CD4-positive, CD25-positive, alpha-beta regulatory T cell (primary cell): ENCODE measurements at regions not wholly inside any gene's neighbourhood (a gene's known extent, or its start where the extent isn't known, plus 50 kb on each side); places are given as distances from the start of the nearest gene placed in this dataset.
"Not testable (repeated sequence)": the region's sequence is repeated elsewhere in the genome, so short reads cannot be mapped to it uniquely, and the experiment has no call there.

Experiments
- ATAC-seq, 2 donors: fragments of 150-1000 bp; cut with Tn5 transposase; one replicate each; pipeline ENCODE4 v1.10.0; 2021; ENCODE audit warnings: low read depth in 2 of 2, moderate number of reproducible peaks in 2 of 2, moderate library complexity in 1 of 2
- DNase-seq, 3 donors: peaks; one replicate each; pipeline versions ENCODE4 v3.0.0 to v3.0.0-alpha.2; 2012 to 2022; ENCODE audit warnings: mixed read lengths in 1 of 3
- H3K27ac ChIP-seq: one replicate; pipeline ENCODE4 v1.7.0; 2013; ENCODE audit warnings: mild to moderate bottlenecking, low read length; ENCODE audit not compliant: insufficient read depth, poor library complexity, severe bottlenecking
- H3K27me3 ChIP-seq: one replicate; pipeline ENCODE4 v1.7.0; 2013; ENCODE audit warnings: low read length; ENCODE audit not compliant: control insufficient read depth, insufficient read depth
- H3K36me3 ChIP-seq: one replicate; pipeline ENCODE4 v1.7.0; 2013; ENCODE audit warnings: mild to moderate bottlenecking, low read length, moderate library complexity; ENCODE audit not compliant: control insufficient read depth, insufficient read depth
- H3K4me1 ChIP-seq: 2 replicates; pipeline ENCODE4 v1.7.0; 2013; ENCODE audit warnings: mild to moderate bottlenecking, low read length; ENCODE audit not compliant: insufficient read depth, control insufficient read depth, poor library complexity, severe bottlenecking
- H3K4me3 ChIP-seq: one replicate; pipeline ENCODE4 v1.7.0; 2013; ENCODE audit warnings: low read depth, mild to moderate bottlenecking, low read length, moderate library complexity
- H3K9me3 ChIP-seq, 2 experiments: 1 replicate in 1 of 2; 2 replicates in 1 of 2; pipeline ENCODE4 v1.7.0; 2013; ENCODE audit warnings: low read length in 2 of 2, mild to moderate bottlenecking in 1 of 2, moderate library complexity in 1 of 2; ENCODE audit not compliant: control insufficient read depth in 2 of 2
- H3K27ac Mint-ChIP-seq, 3 donors: one replicate each; pipeline ENCODE4 v1.8.0; 2020 to 2022; ENCODE audit warnings: mild to moderate bottlenecking in 3 of 3, mixed read lengths in 3 of 3, moderate library complexity in 2 of 3
- H3K27me3 Mint-ChIP-seq: one replicate; pipeline ENCODE4 v1.8.0; 2022; ENCODE audit warnings: mild to moderate bottlenecking, mixed read lengths
- H3K36me3 Mint-ChIP-seq: one replicate; pipeline ENCODE4 v1.8.0; 2020; ENCODE audit warnings: mixed read lengths
- H3K4me1 Mint-ChIP-seq, 4 donors: one replicate each; pipeline ENCODE4 v1.8.0; 2020 to 2022; ENCODE audit warnings: mixed read lengths in 4 of 4, mild to moderate bottlenecking in 1 of 4
- H3K4me3 Mint-ChIP-seq, 4 donors: one replicate each; pipeline ENCODE4 v1.8.0; 2020 to 2022; ENCODE audit warnings: mild to moderate bottlenecking in 4 of 4, mixed read lengths in 4 of 4, moderate library complexity in 3 of 4
- H3K9me3 Mint-ChIP-seq, 7 donors: one replicate each; pipeline ENCODE4 v1.8.0; 2020 to 2022; ENCODE audit warnings: mixed read lengths in 7 of 7, mild to moderate bottlenecking in 3 of 7, moderate library complexity in 2 of 7

- Mint-ChIP-seq H3K36me3 (no peaks in the 10 kb centered on the region), H3K27me3 (peaks cover 17% of the 10 kb centered on the region), H3K4me1 (no peaks in the 10 kb centered on the region), H3K27ac (no peak overlapping the region), H3K9me3 (peaks cover 0 to 24% (median 2%) of the 10 kb centered on the region in 7 donors), H3K4me3 (no peak overlapping the region)
- Histone ChIP-seq H3K4me1 (no peaks in the 10 kb centered on the region), H3K27me3 (no peaks in the 10 kb centered on the region), H3K27ac (no peak overlapping the region), H3K9me3 (peaks cover 0 to 13% of the 10 kb centered on the region in 2 experiments), H3K4me3 (no peak overlapping the region), H3K36me3 (no peaks in the 10 kb centered on the region)
- no peak for ATAC-seq
- no peak for DNase-seq
Observed at GRCh38 chr11:130675371-130675821, 227.0 kb downstream of the ADAMTS15 start.

- H3K4me3 ChIP-seq = no peak overlapping the region
- H3K27ac ChIP-seq = no peak overlapping the region
- peaks cover 0 to 29% (median 4%) of the 10 kb centered on the region in 7 donors for H3K9me3 Mint-ChIP-seq
- H3K4me1 ChIP-seq = no peaks in the 10 kb centered on the region
- no peaks in the 10 kb centered on the region for H3K36me3 Mint-ChIP-seq
- H3K27me3 ChIP-seq = no peaks in the 10 kb centered on the region
- peaks cover 17% of the 10 kb centered on the region for H3K27me3 Mint-ChIP-seq
- H3K4me1 Mint-ChIP-seq = no peaks in the 10 kb centered on the region
- ATAC-seq (no peak), DNase-seq (no peak)
- H3K36me3 ChIP-seq = no peaks in the 10 kb centered on the region
- H3K4me3 Mint-ChIP-seq = no peak overlapping the region
- no peak overlapping the region for H3K27ac Mint-ChIP-seq
- H3K9me3 ChIP-seq = peaks cover 0 to 13% of the 10 kb centered on the region in 2 experiments
Observed at GRCh38 chr11:130675917-130676316, 227.5 kb downstream of the ADAMTS15 start.

GRCh38 chr11:130677486-130678153, 229.2 kb downstream of the ADAMTS15 start:
- H3K36me3 Mint-ChIP-seq = no peaks in the 10 kb centered on the region
- Histone ChIP-seq H3K36me3 (no peaks in the 10 kb centered on the region), H3K9me3 (peaks cover 0 to 13% of the 10 kb centered on the region in 2 experiments), H3K4me3 (no peak overlapping the region), H3K4me1 (no peaks in the 10 kb centered on the region), H3K27ac (no peak overlapping the region), H3K27me3 (no peaks in the 10 kb centered on the region)
- no peak overlapping the region for H3K27ac Mint-ChIP-seq
- ATAC-seq (no peak), DNase-seq (no peak)
- peaks cover 17% of the 10 kb centered on the region for H3K27me3 Mint-ChIP-seq
- no peaks in the 10 kb centered on the region for H3K4me1 Mint-ChIP-seq
- peaks cover 0 to 38% (median 7%) of the 10 kb centered on the region in 7 donors for H3K9me3 Mint-ChIP-seq
- no peak overlapping the region for H3K4me3 Mint-ChIP-seq

GRCh38 chr11:130679247-130679646, 230.8 kb downstream of the ADAMTS15 start:
- Mint-ChIP-seq H3K4me1 (no peaks in the 10 kb centered on the region), H3K9me3 (peaks cover 0 to 43% (median 11%) of the 10 kb centered on the region in 7 donors), H3K36me3 (no peaks in the 10 kb centered on the region), H3K4me3 (no peak overlapping the region), H3K27me3 (peaks cover 10% of the 10 kb centered on the region), H3K27ac (no peak overlapping the region)
- no peak overlapping the region for H3K4me3 ChIP-seq
- H3K4me1 ChIP-seq = no peaks in the 10 kb centered on the region
- ATAC-seq = no peak
- H3K36me3 ChIP-seq = no peaks in the 10 kb centered on the region
- H3K9me3 ChIP-seq = peaks cover 0 to 13% of the 10 kb centered on the region in 2 experiments
- no peak overlapping the region for H3K27ac ChIP-seq
- H3K27me3 ChIP-seq = no peaks in the 10 kb centered on the region
- DNase-seq = no peak

- peaks cover 0 to 13% of the 10 kb centered on the region in 2 experiments for H3K9me3 ChIP-seq
- not testable (repeated sequence) for H3K4me3 Mint-ChIP-seq, H3K27ac ChIP-seq, H3K4me3 ChIP-seq, H3K36me3 Mint-ChIP-seq, H3K27ac Mint-ChIP-seq, H3K27me3 Mint-ChIP-seq, ATAC-seq, H3K36me3 ChIP-seq, DNase-seq, H3K27me3 ChIP-seq, H3K4me1 Mint-ChIP-seq, H3K4me1 ChIP-seq
- peaks cover 0 to 43% (median 11%) of the 10 kb centered on the region in 7 donors for H3K9me3 Mint-ChIP-seq
Observed at GRCh38 chr11:130682471-130682870, 233.8 kb downstream of the SNX19 start.

GRCh38 chr11:130689222-130689908, 226.9 kb downstream of the SNX19 start:
- H3K36me3 ChIP-seq = no peaks in the 10 kb centered on the region
- no peak for DNase-seq
- Mint-ChIP-seq H3K4me1 (no peaks in the 10 kb centered on the region), H3K27me3 (no peaks in the 10 kb centered on the region), H3K9me3 (peaks cover 0 to 6% (median 0%) of the 10 kb centered on the region in 7 donors), H3K27ac (no peak overlapping the region), H3K36me3 (no peaks in the 10 kb centered on the region), H3K4me3 (no peak overlapping the region)
- H3K9me3 ChIP-seq = no peaks in the 10 kb centered on the region
- no peaks in the 10 kb centered on the region for H3K4me1 ChIP-seq
- H3K27ac ChIP-seq = no peak overlapping the region
- H3K27me3 ChIP-seq = no peaks in the 10 kb centered on the region
- ATAC-seq = no peak
- H3K4me3 ChIP-seq = no peak overlapping the region

GRCh38 chr11:130691581-130691980, 224.7 kb downstream of the SNX19 start:
- ATAC-seq (no peak), DNase-seq (no peak)
- Mint-ChIP-seq H3K4me3 (no peak overlapping the region), H3K27ac (no peak overlapping the region), H3K27me3 (no peaks in the 10 kb centered on the region), H3K4me1 (no peaks in the 10 kb centered on the region), H3K36me3 (no peaks in the 10 kb centered on the region), H3K9me3 (peaks cover 0 to 3% (median 0%) of the 10 kb centered on the region in 7 donors)
- H3K9me3 ChIP-seq = no peaks in the 10 kb centered on the region
- no peak overlapping the region for H3K27ac ChIP-seq
- H3K4me3 ChIP-seq = no peak overlapping the region
- no peaks in the 10 kb centered on the region for H3K4me1 ChIP-seq
- H3K36me3 ChIP-seq = no peaks in the 10 kb centered on the region
- no peaks in the 10 kb centered on the region for H3K27me3 ChIP-seq

- H3K27ac ChIP-seq = no peak overlapping the region
- H3K36me3 ChIP-seq = no peaks in the 10 kb centered on the region
- DNase-seq = no peak
- no peak for ATAC-seq
- Mint-ChIP-seq H3K27me3 (no peaks in the 10 kb centered on the region), H3K36me3 (no peaks in the 10 kb centered on the region), H3K9me3 (peaks cover 0 to 3% (median 0%) of the 10 kb centered on the region in 7 donors), H3K4me3 (no peak overlapping the region), H3K4me1 (no peaks in the 10 kb centered on the region), H3K27ac (no peak overlapping the region)
- H3K9me3 ChIP-seq = no peaks in the 10 kb centered on the region
- H3K4me3 ChIP-seq = no peak overlapping the region
- no peaks in the 10 kb centered on the region for H3K27me3 ChIP-seq
- H3K4me1 ChIP-seq = no peaks in the 10 kb centered on the region
Observed at GRCh38 chr11:130692220-130692619, 224.1 kb downstream of the SNX19 start.
